ENCODE measurements at regions not wholly inside any gene's neighbourhood (a gene's known extent, or its start where the extent isn't known, plus 50 kb on each side); places are given as distances from the start of the nearest gene placed in this dataset.
A peak's percentile ranks its signal among the peaks of the same experiment; 100 is the strongest.

- H3K79me2 ChIP-seq (ENCODE audit: control insufficient read depth, insufficient read depth, low read length) = no peaks in the 10 kb centered on the region
- ChIA-PET SMC1A (ENCODE audit: uncharacterized antibody, unreplicated experiment) (interaction anchor here (0.5 kb wide), 1 partner anchor 945 kb away, joined by 3 read pairs; no protein-coding TSS in a partner anchor), POLR2A (no interaction called here), RAD21 (ENCODE audit: unreplicated experiment) (no interaction called here), CTCF (interaction anchor here (0.7 kb wide), 1 partner anchor 1518 kb away, joined by 3 read pairs; no protein-coding TSS in a partner anchor)
- TF ChIP-seq NFIC (IDR thresholded peaks at IDR 0.05; ENCODE audit: low read depth, low read length) (no peak), POU2F2 (IDR thresholded peaks at IDR 0.05; ENCODE audit: borderline replicate concordance, low read depth, low read length) (no peak)
- H3K4me2 ChIP-seq (ENCODE audit: control insufficient read depth, insufficient read depth) = no peak overlapping the region
- H3K36me3 ChIP-seq (ENCODE audit: control insufficient read depth in 2 of 2, insufficient read depth in 2 of 2, low read length in 1 of 2) = no peaks in the 10 kb centered on the region
- H4K20me1 ChIP-seq (ENCODE audit: control insufficient read depth, insufficient read depth) = no peaks in the 10 kb centered on the region
- no peaks in the 10 kb centered on the region for H3K4me1 ChIP-seq (ENCODE audit: control insufficient read depth, insufficient read depth, low read length)
- BruUV-seq (replicated peaks) = no TSS peak
- FAIRE-seq (no peak), DNase-seq (ENCODE audit: low read depth, low spot score) (no peak), ATAC-seq (no peak)
- intact Hi-C loops (cut with micrococcal nuclease; ENCODE audit: unreplicated experiment) (no loop called here), in situ Hi-C loops (cut with MboI) (no loop called here)
- no peak overlapping the region for H2AFZ ChIP-seq (ENCODE audit: control insufficient read depth, low read depth, low read length)
- H3K27ac ChIP-seq (ENCODE audit: control insufficient read depth, insufficient read depth) = no peak overlapping the region
- H3K4me3 ChIP-seq = no peak overlapping the region
- no peaks in the 10 kb centered on the region; a peak in 1 of 4 replicates for H3K27me3 ChIP-seq (replicated peaks in 1 of 2; ENCODE audit: control insufficient read depth in 2 of 2, insufficient read depth in 2 of 2, low read length in 1 of 2)
- 15% methylated on average over 16 of the region's 16 CpGs for WGBS (ENCODE audit: insufficient coverage, insufficient replicate concordance, low lambda C conversion rate, missing lambda C conversion rate)
- H3K9me3 ChIP-seq (replicated peaks; ENCODE audit: control insufficient read depth, insufficient read depth, low read length) = no peaks in the 10 kb centered on the region
- no peak overlapping the region for H3K9ac ChIP-seq (ENCODE audit: control insufficient read depth, insufficient read depth, low read length)
Observed at GRCh38 chr2:19674051-19675002, 227.5 kb downstream of the TTC32 start.

GRCh38 chr2:19673213-19673791 is 228.5 kb downstream of the TTC32 start:
- 16% methylated on average over 11 of the region's 11 CpGs for WGBS (ENCODE audit: insufficient coverage, insufficient replicate concordance, low lambda C conversion rate, missing lambda C conversion rate)
- SMC1A ChIA-PET (ENCODE audit: uncharacterized antibody, unreplicated experiment) = no interaction called here
- RAD21 ChIA-PET (ENCODE audit: unreplicated experiment) = no interaction called here
- Histone ChIP-seq H3K79me2 (ENCODE audit: control insufficient read depth, insufficient read depth, low read length) (no peaks in the 10 kb centered on the region), H3K9ac (ENCODE audit: control insufficient read depth, insufficient read depth, low read length) (no peak overlapping the region), H3K27me3 (replicated peaks in 1 of 2; ENCODE audit: control insufficient read depth in 2 of 2, insufficient read depth in 2 of 2, low read length in 1 of 2) (no peaks in the 10 kb centered on the region; a peak in 1 of 4 replicates), H4K20me1 (ENCODE audit: control insufficient read depth, insufficient read depth) (no peaks in the 10 kb centered on the region), H3K4me3 (no peak overlapping the region), H3K4me2 (ENCODE audit: control insufficient read depth, insufficient read depth) (no peak overlapping the region), H3K4me1 (ENCODE audit: control insufficient read depth, insufficient read depth, low read length) (no peaks in the 10 kb centered on the region), H3K36me3 (ENCODE audit: control insufficient read depth in 2 of 2, insufficient read depth in 2 of 2, low read length in 1 of 2) (no peaks in the 10 kb centered on the region), H3K27ac (ENCODE audit: control insufficient read depth, insufficient read depth) (no peak overlapping the region), H3K9me3 (replicated peaks; ENCODE audit: control insufficient read depth, insufficient read depth, low read length) (no peaks in the 10 kb centered on the region), H2AFZ (ENCODE audit: control insufficient read depth, low read depth, low read length) (no peak overlapping the region)
- no TSS peak for BruUV-seq (replicated peaks)
- FAIRE-seq (no peak), DNase-seq (ENCODE audit: low read depth, low spot score) (no peak), ATAC-seq (peak; percentile 28; the same call in 1 of the 3 replicates)
- POLR2A ChIA-PET = no interaction called here
- intact Hi-C loops (cut with micrococcal nuclease; ENCODE audit: unreplicated experiment) = no loop called here
- CTCF ChIA-PET = interaction anchor here (0.7 kb wide), 1 partner anchor 1519 kb away, joined by 3 read pairs; no protein-coding TSS in a partner anchor
- in situ Hi-C loops (cut with MboI) = no loop called here
- TF ChIP-seq USF2 (IDR thresholded peaks at IDR 0.05; ENCODE audit: borderline replicate concordance, low read depth, low read length) (no peak), PBX3 (IDR thresholded peaks at IDR 0.05; ENCODE audit: insufficient replicate concordance, low read depth, low read length) (no peak), MYC (IDR thresholded peaks at IDR 0.05; ENCODE audit: insufficient read depth, insufficient read length, insufficient replicate concordance, low read length, severe bottlenecking) (no peak), CREB1 (IDR thresholded peaks at IDR 0.05; ENCODE audit: low read depth) (no peak), NRF1 (conservative IDR thresholded peaks at IDR 0.05; ENCODE audit: low read depth, low read length) (no peak), IKZF2 (IDR thresholded peaks at IDR 0.05) (no peak), POLR2AphosphoS5 (IDR thresholded peaks at IDR 0.05; ENCODE audit: low read length) (no peak), FOS (IDR thresholded peaks at IDR 0.05; ENCODE audit: borderline replicate concordance, extremely low read depth, insufficient read length) (no peak), SUPT20H (IDR thresholded peaks at IDR 0.05; ENCODE audit: borderline replicate concordance, control insufficient read depth, low read depth, low read length) (no peak), NR2C2 (IDR thresholded peaks at IDR 0.05; ENCODE audit: borderline replicate concordance, control insufficient read depth, insufficient read length, low read depth) (no peak), BCL11A (IDR thresholded peaks at IDR 0.05; ENCODE audit: low read depth, low read length) (no peak)

Data from GM12878 (cell line).